ENCODE measurements at regions not wholly inside any gene's neighbourhood (a gene's known extent, or its start where the extent isn't known, plus 50 kb on each side); places are given as distances from the start of the nearest gene placed in this dataset.

DNA sequence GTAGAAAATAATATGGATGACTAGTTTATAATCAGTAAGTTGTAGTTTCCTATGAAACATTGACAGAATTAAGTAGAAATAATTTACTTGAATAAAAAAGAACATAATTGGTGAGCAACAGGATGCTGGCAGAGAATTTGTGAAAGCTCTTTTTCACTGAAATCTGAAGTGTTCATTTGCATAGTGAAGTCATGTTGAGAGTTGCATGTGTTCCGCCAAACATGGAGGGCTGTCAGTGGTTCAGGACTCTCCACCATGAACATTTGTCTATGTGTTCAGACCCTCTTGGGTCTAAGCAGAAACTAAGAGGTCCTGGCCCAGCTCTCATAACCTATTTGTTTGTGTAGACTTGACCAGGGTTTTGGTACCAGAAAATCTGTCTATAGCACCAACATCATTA is 182.5 kb upstream of the LINC00305 start:
- H3K27me3 Mint-ChIP-seq (ENCODE audit: low read depth) = no peaks in the 10 kb centered on the region
- POLR2A ChIA-PET = no interaction called here
- peaks cover 38% of the 10 kb centered on the region for H3K4me1 Mint-ChIP-seq
- DNase-seq (ENCODE audit: low spot score) (no peak), ATAC-seq (no peak)
- TF ChIP-seq, protein P1, sequence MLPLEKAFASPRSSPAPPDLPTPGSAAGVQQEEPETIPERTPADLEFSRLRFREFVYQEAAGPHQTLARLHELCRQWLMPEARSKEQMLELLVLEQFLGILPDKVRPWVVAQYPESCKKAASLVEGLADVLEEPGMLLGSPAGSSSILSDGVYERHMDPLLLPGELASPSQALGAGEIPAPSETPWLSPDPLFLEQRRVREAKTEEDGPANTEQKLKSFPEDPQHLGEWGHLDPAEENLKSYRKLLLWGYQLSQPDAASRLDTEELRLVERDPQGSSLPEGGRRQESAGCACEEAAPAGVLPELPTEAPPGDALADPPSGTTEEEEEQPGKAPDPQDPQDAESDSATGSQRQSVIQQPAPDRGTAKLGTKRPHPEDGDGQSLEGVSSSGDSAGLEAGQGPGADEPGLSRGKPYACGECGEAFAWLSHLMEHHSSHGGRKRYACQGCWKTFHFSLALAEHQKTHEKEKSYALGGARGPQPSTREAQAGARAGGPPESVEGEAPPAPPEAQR (CRISPR knock-in tag; IDR thresholded peaks at IDR 0.05) = no peak
- TF ChIP-seq ZNF396 (CRISPR knock-in tag; IDR thresholded peaks at IDR 0.05; ENCODE audit: borderline replicate concordance) = no peak
- TF ChIP-seq ATF1 (CRISPR knock-in tag; IDR thresholded peaks at IDR 0.05) = no peak
- TF ChIP-seq ELF4 (CRISPR knock-in tag; IDR thresholded peaks at IDR 0.05; ENCODE audit: low read depth) = no peak
- TF ChIP-seq, protein P2, sequence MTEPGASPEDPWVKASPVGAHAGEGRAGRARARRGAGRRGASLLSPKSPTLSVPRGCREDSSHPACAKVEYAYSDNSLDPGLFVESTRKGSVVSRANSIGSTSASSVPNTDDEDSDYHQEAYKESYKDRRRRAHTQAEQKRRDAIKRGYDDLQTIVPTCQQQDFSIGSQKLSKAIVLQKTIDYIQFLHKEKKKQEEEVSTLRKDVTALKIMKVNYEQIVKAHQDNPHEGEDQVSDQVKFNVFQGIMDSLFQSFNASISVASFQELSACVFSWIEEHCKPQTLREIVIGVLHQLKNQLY (CRISPR knock-in tag; IDR thresholded peaks at IDR 0.05) = no peak
- no peak for TF ChIP-seq ARID4B (CRISPR knock-in tag; IDR thresholded peaks at IDR 0.05; ENCODE audit: borderline replicate concordance)
- TF ChIP-seq ZNF232 (CRISPR knock-in tag; IDR thresholded peaks at IDR 0.05) = no peak
- TF ChIP-seq, protein P3, sequence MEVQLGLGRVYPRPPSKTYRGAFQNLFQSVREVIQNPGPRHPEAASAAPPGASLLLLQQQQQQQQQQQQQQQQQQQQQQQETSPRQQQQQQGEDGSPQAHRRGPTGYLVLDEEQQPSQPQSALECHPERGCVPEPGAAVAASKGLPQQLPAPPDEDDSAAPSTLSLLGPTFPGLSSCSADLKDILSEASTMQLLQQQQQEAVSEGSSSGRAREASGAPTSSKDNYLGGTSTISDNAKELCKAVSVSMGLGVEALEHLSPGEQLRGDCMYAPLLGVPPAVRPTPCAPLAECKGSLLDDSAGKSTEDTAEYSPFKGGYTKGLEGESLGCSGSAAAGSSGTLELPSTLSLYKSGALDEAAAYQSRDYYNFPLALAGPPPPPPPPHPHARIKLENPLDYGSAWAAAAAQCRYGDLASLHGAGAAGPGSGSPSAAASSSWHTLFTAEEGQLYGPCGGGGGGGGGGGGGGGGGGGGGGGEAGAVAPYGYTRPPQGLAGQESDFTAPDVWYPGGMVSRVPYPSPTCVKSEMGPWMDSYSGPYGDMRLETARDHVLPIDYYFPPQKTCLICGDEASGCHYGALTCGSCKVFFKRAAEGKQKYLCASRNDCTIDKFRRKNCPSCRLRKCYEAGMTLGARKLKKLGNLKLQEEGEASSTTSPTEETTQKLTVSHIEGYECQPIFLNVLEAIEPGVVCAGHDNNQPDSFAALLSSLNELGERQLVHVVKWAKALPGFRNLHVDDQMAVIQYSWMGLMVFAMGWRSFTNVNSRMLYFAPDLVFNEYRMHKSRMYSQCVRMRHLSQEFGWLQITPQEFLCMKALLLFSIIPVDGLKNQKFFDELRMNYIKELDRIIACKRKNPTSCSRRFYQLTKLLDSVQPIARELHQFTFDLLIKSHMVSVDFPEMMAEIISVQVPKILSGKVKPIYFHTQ (CRISPR knock-in tag; IDR thresholded peaks at IDR 0.05) = no peak
- TF ChIP-seq FOXJ3 (CRISPR knock-in tag; IDR thresholded peaks at IDR 0.05; ENCODE audit: borderline replicate concordance) = no peak
- TF ChIP-seq E2F4 (CRISPR knock-in tag; IDR thresholded peaks at IDR 0.05; ENCODE audit: borderline replicate concordance, low read depth) = no peak
- no peak for TF ChIP-seq ZNF512 (CRISPR knock-in tag; IDR thresholded peaks at IDR 0.05; ENCODE audit: borderline replicate concordance)
- no peak for TF ChIP-seq ATF3 (CRISPR knock-in tag; conservative IDR thresholded peaks at IDR 0.05)
- TF ChIP-seq CREB1 (CRISPR knock-in tag; IDR thresholded peaks at IDR 0.05) = no peak
- no peak for TF ChIP-seq GABPB1 (CRISPR knock-in tag; IDR thresholded peaks at IDR 0.05)
- TF ChIP-seq, protein P4, sequence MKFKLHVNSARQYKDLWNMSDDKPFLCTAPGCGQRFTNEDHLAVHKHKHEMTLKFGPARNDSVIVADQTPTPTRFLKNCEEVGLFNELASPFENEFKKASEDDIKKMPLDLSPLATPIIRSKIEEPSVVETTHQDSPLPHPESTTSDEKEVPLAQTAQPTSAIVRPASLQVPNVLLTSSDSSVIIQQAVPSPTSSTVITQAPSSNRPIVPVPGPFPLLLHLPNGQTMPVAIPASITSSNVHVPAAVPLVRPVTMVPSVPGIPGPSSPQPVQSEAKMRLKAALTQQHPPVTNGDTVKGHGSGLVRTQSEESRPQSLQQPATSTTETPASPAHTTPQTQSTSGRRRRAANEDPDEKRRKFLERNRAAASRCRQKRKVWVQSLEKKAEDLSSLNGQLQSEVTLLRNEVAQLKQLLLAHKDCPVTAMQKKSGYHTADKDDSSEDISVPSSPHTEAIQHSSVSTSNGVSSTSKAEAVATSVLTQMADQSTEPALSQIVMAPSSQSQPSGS (CRISPR knock-in tag; IDR thresholded peaks at IDR 0.05; ENCODE audit: borderline replicate concordance, low read depth) = no peak
- TF ChIP-seq PRDM15 (CRISPR knock-in tag; IDR thresholded peaks at IDR 0.05) = no peak
- no peak overlapping the region for H3K4me3 Mint-ChIP-seq
- H3K36me3 Mint-ChIP-seq = no peaks in the 10 kb centered on the region
- no peak overlapping the region for H3K27ac Mint-ChIP-seq
- CTCF ChIA-PET = interaction anchor here (0.7 to 2.3 kb wide), 6 partner anchors 78 to 314 kb away, joined by 3 to 8 read pairs (median 4); no protein-coding TSS in a partner anchor
- no peaks in the 10 kb centered on the region for H3K9me3 Mint-ChIP-seq
